Glutamatergic neuron (in vitro differentiated cells): ENCODE measurements at regions not wholly inside any gene's neighbourhood (a gene's known extent, or its start where the extent isn't known, plus 50 kb on each side); places are given as distances from the start of the nearest gene placed in this dataset.
"Not testable (repeated sequence)": the region's sequence is repeated elsewhere in the genome, so short reads cannot be mapped to it uniquely, and the experiment has no call there.

Experiments
- DNase-seq: peaks from one replicate; pipeline ENCODE4 v3.0.0; 2022
- H3K27ac Mint-ChIP-seq: one replicate; pipeline ENCODE4 v1.8.0; 2020; ENCODE audit warnings: mild to moderate bottlenecking, mixed read lengths, inconsistent platforms; ENCODE audit not compliant: unreplicated experiment
- H3K27me3 Mint-ChIP-seq: one replicate; pipeline ENCODE4 v1.8.0; 2020; ENCODE audit warnings: mild to moderate bottlenecking, moderate library complexity, mixed read lengths, inconsistent platforms; ENCODE audit not compliant: unreplicated experiment
- H3K36me3 Mint-ChIP-seq: one replicate; pipeline ENCODE4 v1.8.0; 2020; ENCODE audit warnings: mild to moderate bottlenecking, mixed read lengths, inconsistent platforms; ENCODE audit not compliant: unreplicated experiment
- H3K4me1 Mint-ChIP-seq: one replicate; pipeline ENCODE4 v1.8.0; 2020; ENCODE audit warnings: mild to moderate bottlenecking, low read depth, mixed read lengths, inconsistent platforms; ENCODE audit not compliant: unreplicated experiment
- H3K4me3 Mint-ChIP-seq: one replicate; pipeline ENCODE4 v1.8.0; 2020; ENCODE audit warnings: mild to moderate bottlenecking, mixed read lengths, inconsistent platforms; ENCODE audit not compliant: unreplicated experiment
- H3K9me3 Mint-ChIP-seq: one replicate; pipeline ENCODE4 v1.8.0; 2020; ENCODE audit warnings: mild to moderate bottlenecking, moderate library complexity, mixed read lengths, inconsistent platforms; ENCODE audit not compliant: unreplicated experiment
- TF ChIP-seq, protein P1 (sequence below): fragments of 200-600 bp; sonication (generic); IDR thresholded peaks from one replicate; pipeline ENCODE4 v1.5.0; 2021; ENCODE audit not compliant: partially characterized antibody, unreplicated experiment

DNA sequence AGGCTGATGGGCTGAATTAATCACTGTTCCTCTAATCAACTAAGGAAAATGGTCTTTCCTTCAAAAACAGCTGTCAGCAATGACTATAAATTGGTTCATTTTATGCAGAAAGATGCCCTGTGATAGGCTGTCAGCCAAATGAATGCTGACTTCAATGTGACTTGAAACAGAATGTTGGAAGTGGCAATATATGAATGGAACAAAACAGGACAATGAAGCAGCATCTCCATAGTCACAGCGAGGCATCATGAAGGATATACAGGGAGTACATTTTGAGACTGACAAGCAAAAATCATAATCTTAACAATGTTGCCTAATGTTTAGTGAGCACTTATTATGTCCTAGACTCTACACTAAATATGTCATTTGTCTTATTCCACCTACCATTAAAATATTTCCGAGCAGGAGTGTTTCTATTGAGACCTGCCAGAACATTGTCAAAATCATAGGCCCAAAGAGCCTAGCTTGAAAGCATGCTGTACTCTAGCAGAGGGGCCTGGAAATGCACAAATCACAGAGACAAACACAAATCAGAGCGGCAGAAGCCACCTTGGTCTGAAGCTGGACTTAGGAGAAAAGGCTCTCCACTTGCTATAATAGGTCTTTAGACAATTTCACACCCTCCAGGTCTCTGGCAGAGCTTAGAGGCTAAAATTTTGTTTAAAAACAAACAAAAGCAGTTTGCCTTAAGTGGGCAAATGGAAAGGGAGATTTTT is 63.3 kb downstream of the FAM50B start:
- TF ChIP-seq, protein P1, sequence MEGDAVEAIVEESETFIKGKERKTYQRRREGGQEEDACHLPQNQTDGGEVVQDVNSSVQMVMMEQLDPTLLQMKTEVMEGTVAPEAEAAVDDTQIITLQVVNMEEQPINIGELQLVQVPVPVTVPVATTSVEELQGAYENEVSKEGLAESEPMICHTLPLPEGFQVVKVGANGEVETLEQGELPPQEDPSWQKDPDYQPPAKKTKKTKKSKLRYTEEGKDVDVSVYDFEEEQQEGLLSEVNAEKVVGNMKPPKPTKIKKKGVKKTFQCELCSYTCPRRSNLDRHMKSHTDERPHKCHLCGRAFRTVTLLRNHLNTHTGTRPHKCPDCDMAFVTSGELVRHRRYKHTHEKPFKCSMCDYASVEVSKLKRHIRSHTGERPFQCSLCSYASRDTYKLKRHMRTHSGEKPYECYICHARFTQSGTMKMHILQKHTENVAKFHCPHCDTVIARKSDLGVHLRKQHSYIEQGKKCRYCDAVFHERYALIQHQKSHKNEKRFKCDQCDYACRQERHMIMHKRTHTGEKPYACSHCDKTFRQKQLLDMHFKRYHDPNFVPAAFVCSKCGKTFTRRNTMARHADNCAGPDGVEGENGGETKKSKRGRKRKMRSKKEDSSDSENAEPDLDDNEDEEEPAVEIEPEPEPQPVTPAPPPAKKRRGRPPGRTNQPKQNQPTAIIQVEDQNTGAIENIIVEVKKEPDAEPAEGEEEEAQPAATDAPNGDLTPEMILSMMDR, result no peak
- H3K27me3 Mint-ChIP-seq, result no peaks in the 10 kb centered on the region
- no peak for DNase-seq
- H3K9me3 Mint-ChIP-seq, result no peaks in the 10 kb centered on the region
- no peak overlapping the region for H3K4me3 Mint-ChIP-seq
- no peaks in the 10 kb centered on the region for H3K4me1 Mint-ChIP-seq
- no peak overlapping the region for H3K27ac Mint-ChIP-seq
- no peaks in the 10 kb centered on the region for H3K36me3 Mint-ChIP-seq

DNA sequence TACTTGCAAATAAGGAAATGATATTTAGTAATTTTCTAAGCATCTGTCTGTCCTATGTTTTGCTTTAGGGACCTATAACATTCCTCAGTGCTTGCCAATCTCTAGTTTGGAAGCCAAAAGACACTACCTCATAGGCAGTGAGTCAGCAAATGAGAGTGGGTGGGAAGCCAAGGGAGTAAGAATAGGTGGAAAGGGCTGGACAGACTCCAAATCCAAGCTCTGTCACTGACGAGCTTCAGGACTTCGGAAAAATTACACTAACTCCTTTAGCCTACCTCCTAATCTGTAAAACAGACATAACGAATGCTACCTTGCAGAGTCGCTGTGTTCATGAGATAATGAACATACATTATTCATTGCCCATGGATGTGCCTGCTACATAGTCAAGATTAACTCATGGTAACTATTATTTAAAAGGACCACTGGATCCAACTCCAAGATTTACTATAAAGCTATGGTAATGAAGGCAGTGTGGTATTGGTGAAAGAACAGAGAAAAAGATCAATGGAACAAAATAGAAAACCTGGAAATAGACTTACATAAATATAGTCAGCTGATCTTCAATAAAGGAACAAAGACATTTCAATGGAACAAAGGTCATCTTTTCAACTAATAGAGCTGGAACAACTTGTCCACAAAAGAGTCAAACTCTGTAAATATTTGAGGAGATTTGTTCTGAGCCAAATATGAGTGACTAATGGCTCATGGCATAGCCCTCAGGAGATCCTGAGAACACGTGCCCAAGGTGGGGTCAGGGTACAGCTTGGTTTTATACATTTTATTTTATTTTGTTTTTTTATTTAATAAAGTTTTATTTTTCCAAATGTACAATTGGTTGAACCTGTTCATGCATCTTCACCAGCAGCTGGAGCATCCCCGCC is 64.1 kb downstream of the FAM50B start:
- DNase-seq, result no peak
- Mint-ChIP-seq H3K36me3 (peaks cover under 1% of the 10 kb centered on the region), H3K4me3 (no peak overlapping the region), H3K27me3 (no peaks in the 10 kb centered on the region), H3K27ac (no peak overlapping the region), H3K4me1 (no peaks in the 10 kb centered on the region), H3K9me3 (no peaks in the 10 kb centered on the region)
- TF ChIP-seq, protein P1, result no peak

DNA sequence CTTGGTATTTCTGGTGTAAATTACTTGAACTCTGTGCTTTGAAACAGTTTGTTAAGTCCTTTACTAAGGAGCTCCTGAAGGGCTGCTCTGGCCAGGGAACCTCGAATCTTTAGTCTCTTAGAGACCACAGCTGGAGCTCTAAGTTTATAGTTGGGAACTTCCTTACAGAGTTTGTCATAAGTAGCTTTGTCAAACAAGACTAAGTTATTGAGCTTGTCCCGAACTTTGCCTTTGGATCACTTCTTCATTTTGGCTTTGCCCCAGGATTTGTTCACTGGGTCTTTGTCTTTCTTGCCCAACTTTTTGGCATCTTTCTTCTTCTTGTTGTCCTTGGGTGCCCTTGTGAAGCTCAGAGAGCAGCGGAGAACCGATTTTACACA is 64.8 kb downstream of the FAM50B start:
- TF ChIP-seq, protein P1, result no peak
- H3K9me3 Mint-ChIP-seq, result no peaks in the 10 kb centered on the region
- no peak for DNase-seq

DNA sequence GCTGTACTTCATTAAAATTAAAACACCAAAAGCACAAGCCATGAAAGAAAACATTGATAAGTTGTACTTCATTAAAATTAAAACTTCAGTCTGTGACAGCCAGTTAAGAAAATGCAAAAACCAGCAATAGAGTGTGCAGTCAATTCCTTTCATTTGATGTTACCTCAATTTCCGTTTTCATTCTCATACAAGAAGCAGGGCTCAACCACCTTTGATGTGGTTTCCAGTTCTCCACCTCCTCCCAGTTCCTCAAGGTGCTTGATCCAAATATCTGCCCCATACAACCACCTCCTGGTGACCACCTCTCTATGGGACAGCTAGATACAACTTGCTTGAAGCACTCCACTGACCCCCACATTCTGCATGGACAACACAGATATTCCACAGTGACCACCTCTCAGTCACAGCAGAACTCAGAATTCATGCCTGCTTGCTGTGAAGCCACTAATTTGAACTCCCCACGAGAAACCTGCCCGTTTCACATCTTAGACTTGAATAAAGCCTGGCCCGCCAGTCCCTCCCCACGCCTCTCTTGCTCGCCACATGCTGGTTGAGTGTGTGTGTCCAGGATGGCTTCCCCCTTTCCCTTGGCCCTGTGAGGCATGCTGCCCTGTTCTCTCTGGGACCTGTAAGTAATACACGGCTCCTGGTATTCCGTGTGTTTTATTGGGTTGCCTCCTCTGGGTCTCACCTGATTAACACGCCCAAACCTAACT is 66.1 kb downstream of the FAM50B start:
- TF ChIP-seq, protein P1, result no peak
- Mint-ChIP-seq H3K27ac (no peak overlapping the region), H3K9me3 (no peaks in the 10 kb centered on the region), H3K4me3 (no peak overlapping the region), H3K4me1 (no peaks in the 10 kb centered on the region), H3K36me3 (peaks cover 4% of the 10 kb centered on the region), H3K27me3 (no peaks in the 10 kb centered on the region)
- no peak for DNase-seq

More for the DNA sequence above, 64.8 kb downstream of the FAM50B start:
- H3K4me3 Mint-ChIP-seq, result no peak overlapping the region
- H3K4me1 Mint-ChIP-seq, result no peaks in the 10 kb centered on the region
- H3K27ac Mint-ChIP-seq, result no peak overlapping the region
- peaks cover 4% of the 10 kb centered on the region for H3K36me3 Mint-ChIP-seq
- no peaks in the 10 kb centered on the region for H3K27me3 Mint-ChIP-seq

DNA sequence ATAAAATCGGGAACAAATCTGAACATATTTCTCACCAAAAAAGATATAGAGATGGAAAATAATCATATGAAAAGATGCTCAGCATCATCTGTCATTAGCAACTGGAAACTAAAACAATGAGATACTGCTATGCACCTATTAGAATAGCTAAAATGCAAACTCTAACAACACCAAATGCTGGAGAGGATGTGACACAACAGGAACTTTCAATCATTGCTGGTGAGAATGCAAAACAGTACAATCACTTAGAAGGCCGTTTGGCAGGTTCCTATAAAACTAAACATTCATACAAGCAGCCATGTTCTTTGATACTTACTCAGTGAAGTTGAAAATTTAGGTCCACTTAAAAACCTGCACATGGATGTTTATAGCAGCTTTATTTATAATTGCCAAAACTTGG is 67.0 kb downstream of the FAM50B start:
- Mint-ChIP-seq H3K36me3 (peaks cover 4% of the 10 kb centered on the region), H3K4me3 (no peak overlapping the region), H3K27ac (no peak overlapping the region), H3K4me1 (no peaks in the 10 kb centered on the region), H3K27me3 (no peaks in the 10 kb centered on the region), H3K9me3 (no peaks in the 10 kb centered on the region)
- DNase-seq, result no peak
- TF ChIP-seq, protein P1, result no peak

DNA sequence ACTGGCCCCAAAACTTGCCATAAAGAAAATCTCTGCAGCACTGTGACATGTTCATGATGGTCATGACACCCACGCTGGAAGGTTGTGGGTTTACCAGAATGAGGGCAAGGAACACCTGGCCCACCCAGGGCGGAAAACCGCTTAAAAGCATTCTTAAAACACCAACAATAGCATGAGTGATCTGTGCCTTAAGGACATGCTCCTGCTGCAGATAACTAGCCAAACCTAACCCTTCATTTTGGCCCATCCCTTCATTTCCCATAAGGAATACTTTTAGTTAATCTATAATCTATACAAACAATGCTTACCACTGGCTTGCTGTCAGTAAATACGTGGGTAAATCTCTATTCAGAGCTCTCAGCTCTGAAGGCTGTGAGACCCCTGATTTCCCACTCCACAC is 67.6 kb downstream of the FAM50B start:
- not testable (repeated sequence) for H3K27ac Mint-ChIP-seq, H3K27me3 Mint-ChIP-seq, H3K36me3 Mint-ChIP-seq, H3K4me3 Mint-ChIP-seq, H3K9me3 Mint-ChIP-seq, H3K4me1 Mint-ChIP-seq, DNase-seq
